ENCODE measurements at regions not wholly inside any gene's neighbourhood (a gene's known extent, or its start where the extent isn't known, plus 50 kb on each side); places are given as distances from the start of the nearest gene placed in this dataset.
"Not testable (repeated sequence)": the region's sequence is repeated elsewhere in the genome, so short reads cannot be mapped to it uniquely, and the experiment has no call there.

DNA sequence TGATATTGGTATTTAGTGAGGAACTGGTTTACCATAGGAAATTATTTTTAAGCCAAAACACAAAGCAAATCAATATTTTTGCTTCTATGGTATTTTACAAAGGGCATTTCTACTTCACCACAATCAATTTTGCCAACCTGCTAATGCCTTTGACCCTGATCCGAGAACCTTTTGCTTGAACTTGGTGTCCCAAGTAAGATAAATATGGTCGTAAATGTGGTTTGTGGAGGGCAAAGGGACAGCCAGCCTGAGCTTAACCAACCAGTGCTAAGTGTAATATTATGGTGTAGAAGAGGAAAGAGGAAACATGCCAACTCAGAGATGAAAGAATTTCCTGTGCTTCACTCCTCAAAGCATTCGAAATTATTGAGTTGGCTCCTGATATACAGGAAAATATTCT lies 148.4 kb downstream of the C3orf38 start:
- DNase-seq, result no peak

DNA sequence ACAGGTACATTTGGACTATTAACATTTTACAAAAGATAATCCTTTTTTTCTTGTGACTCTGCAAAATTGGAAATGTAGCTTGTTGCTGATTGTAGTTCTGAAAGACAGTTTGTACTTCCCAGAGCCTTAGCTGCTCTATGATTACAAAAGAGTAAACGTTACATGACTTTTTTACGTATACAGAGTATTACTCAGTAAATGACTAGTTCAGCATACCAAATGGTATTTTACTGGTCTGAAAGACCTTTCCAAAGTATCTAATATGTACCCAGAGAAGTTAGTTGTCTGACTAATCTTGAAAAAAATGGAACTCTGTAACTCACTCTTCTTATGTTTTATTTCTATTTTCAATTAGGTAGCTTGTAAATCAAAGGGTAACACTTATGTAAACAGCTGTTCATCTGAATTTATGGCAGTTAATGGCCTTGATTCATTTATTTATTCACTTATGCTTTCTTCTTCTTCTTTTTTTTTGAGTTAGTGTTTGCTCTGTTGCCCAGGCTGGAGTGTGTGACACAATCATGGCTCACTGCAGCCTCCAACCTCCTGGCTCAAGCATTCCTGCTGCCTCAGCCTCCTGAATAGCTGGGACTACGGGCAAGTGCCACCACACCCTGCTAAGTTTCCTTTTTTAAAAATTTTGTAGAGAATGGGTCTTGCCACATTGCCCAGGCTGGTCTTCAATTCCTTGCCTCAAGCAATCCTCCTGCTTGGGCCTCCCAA lies 151.7 kb downstream of the C3orf38 start:
- no peak for DNase-seq

DNA sequence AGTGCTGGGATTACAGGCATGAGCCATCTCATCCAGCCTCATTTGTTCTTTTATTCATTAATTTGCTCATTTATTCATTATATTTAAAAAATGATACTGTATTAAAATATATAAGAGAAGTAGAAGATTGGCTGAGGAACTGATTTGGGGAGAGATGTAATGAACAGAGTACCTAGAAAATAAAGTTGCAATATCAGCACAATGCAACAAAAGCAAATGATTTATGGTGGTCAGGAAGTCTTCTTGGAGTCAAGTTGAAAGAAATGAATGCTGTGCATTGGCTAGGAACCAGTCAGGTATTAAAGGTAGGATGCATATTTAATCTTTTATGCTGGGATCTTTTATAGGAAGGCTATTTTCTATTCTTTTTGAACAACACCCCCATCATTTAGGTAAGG lies 152.2 kb downstream of the C3orf38 start:
- DNase-seq, result no peak

DNA sequence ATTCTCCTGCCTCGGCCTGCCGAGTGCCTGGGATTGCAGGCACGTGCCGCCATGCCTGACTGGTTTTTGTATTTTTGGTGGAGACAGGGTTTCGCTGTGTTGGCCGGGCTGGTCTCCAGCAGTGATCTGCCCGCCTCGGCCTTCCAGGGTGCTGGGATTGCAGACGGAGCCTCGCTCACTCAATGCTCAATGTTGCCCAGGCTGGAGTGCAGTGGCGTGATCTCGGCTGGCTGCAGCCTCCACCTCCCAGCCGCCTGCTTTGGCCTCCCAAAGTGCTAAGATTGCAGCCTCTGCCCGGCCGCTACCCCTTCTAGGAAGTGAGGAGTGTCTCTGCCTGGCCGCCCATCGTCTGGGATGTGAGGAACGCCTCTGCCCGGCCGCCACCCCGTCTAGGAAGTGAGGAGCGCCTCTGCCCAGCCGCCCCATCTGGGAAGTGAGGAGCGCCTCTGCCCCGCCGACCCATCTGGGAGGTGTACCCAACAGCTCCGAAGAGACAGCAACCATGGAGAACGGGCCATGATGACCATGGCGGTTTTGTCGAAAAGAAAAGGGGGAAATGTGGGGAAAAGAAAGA lies 153.7 kb downstream of the C3orf38 start:
- DNase-seq, result not testable (repeated sequence)

DNA sequence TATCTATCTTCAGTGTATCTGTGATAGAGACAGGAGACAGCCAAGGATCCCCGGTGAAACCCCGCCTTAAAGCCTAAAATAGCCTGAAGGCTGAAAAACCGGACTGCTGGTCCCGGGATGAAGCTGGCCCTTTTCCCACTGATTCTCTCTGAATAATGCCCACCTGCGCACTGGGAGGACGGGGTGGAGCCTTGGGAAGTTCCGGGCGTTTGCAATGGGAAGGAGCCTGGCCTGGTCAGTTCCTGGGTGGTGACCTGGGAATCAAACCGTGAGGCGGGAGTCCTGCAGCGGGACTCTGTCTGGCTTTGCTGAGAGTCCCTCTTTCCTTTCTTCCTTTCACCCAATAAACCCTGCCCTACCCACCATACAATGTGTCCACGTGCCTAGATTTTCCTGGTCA lies 157.9 kb downstream of the C3orf38 start:
- no peak for DNase-seq

DNA sequence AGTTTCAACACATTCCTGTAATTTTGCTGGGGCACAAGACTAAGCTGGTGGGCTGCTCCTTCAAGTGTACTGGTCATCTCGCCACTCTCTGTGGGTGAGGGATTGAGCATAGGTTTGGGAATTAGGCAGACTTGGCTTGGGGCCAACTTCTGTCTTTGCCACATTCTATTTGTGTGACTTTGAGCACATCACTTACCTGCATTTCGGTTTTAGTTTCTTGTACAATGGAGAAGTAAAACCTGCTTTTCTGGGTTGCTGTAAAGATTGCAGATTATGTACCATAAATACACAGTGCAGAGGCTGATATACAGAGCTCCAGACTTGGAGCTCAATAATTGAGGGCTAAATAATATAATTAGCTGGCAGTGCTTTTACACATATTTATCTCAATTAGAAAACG lies 162.1 kb downstream of the C3orf38 start:
- no peak for DNase-seq

DNA sequence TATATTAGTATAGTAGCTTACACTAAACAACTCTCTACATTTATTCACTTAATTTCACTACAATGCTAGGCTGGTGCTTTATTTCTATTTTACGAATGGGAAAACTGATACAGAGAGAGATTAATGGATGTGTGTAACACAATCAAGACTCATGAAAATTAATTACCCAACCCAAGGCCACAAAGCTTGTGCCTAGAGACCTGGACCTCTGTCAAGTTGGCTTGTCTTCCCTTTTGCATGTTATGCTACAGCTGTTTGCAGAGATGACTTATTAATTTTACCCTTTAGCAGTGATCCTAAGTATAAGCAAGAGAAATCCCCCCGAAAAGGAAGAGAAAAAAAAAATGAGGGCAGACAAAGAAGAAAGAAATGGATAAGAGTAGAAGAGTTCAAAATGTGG lies 162.5 kb downstream of the C3orf38 start:
- no peak for DNase-seq

DNA sequence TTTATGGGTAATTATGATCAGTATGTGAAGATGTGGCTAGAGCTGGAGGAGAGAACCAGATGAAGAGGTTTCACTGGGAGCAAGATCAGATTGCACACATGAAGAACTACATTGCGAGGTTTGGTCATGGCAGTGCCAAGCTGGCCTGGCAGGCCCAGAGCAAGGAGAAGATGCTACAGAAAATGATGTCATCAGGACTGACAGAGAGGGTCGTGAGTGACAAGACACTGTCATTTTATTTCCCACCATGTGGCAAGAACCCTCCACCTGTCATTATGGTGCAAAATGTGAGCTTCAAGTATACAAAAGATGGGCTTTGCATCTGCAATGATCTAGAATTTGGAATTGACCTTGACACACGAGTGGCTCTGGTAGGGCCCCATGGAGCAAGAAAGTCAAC lies 168.3 kb downstream of the C3orf38 start:
- no peak for DNase-seq

DNA sequence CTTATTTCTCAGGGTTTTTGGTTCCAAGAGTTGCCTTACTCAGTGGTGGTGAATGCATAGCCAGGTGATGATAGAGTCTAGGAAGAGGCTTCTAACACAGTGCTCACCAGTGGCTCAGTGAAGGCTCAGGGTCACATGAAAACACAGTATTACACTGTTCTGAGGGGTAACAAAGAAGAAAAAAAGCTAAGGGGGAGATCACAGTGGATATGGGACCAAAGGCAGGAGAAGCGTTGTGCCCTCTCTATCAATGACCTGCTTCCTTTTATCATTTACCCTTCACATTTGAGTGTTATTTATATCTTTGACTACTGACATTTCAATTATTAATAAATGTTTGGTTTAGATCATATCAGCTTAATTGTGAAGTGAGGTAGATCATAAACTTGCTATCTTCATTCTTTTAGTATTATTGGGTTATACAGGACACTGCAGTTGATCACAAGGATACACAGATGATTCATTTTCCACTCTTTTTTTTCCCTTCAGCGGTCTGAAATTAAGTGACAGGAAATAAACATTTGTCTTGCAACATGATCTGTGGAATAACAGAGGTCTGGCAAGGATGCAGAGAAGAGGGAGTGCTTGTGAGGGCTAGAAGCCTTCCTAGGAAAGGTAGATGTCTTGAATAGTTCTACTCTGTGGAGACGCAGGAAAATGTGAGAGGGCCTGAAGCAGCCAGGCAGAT lies 171.7 kb downstream of the C3orf38 start:
- DNase-seq, result no peak

DNA sequence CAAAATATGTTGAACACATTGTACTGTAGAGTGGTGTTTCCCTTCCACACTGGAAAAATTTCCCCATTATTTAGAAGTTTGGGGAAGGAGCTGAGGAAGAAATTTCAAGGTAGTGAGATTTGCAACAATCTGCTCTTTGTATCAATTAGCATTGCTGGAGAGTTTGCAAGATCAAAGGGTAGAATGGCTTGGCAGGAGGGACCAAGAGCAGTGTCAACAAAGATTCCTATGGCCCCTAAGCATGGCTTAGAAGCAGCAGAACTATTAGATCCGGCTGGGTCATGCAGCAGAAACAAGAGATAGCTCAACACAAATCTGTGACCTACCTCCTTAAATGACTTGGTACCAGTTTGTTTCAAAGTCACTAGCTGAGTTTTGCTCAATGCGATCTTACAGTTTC lies 175.0 kb downstream of the C3orf38 start:
- no peak for DNase-seq

DNA sequence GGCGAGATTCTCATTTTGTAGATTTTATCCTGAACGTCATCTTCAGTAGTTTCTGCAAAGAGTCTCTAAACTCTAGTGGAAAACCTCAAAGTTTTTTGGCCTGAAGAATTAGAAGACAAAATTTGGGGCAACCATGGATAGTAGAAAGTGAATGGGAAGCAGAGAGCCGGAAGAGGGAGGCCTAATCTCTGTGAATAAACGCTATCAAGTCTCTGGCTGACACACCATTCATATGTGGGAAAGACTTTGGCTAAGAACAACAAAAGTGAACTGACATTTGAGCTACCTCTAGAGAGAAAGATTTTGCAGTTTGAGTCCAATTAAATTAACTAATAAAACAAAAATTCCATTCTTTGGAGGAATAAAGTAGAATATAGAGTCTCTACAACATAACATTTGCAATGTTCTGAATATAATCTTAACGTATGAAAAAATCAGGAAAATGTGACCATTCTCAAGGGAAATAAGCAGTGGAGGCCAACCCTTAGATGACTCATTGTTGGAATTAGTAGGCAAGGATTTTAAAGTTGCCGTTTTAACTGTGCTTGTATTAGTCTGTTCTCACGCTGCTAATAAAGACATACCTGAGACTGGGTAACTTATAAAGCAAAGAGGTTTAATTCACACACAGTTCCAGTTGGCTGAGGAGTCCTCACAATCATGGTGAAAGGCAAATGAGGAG lies 184.6 kb downstream of the C3orf38 start:
- DNase-seq, result no peak

DNA sequence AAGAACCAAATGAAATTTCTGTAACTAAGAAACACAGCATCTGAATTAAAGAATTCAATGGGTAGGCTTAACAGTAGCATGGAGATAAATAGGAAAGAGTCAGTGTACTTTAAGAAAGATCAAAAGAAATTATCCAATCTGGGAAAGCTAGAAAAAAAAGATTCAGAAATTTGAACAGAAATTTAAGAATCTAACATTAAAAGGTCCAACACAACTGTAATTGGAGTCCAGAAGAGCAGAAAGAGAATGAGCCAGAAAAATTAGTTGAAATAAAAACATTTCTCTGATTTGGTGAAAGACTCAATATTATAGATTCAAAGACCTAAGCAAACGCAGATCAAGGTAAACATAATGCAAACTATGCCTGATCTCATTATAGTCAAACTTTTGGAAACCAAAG lies 187.1 kb downstream of the C3orf38 start:
- no peak for DNase-seq

DNA sequence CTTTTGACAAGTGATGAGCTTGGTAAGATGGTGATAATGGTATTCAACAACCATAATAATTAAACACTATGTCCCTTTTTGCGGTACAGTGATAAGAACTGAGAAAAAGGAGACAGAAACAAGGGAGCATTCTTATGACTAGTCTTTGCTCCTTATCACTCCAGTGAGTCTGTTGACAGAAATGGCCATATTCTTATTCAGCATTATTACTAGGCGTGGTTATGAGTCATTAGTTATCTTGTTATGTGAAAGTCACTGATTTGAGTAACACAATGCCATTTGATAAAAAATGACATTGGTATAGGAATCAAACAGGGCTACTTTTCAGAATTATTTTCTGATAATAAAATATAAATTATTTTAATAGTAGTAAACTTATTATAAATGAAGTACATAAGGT lies 193.5 kb downstream of the C3orf38 start:
- DNase-seq, result no peak

DNA sequence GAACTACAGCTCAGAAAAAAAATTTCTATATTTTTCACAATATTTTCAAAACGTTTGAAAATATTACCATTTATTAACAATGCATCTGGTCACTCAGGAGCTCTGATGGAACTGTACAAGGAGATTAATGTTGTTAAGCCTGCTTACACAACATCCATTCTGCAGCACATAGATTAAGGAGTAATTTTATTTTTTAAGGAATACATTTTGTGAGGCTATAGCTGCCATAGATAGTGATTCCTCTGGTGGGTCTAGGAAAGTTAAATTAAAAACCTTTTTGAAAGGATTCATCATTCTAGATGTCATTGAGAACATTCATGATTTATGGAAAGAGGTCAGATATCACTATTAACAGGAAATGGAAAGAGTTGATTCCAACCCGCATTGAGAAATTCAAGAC lies 196.9 kb downstream of the C3orf38 start:
- no peak for DNase-seq

DNA sequence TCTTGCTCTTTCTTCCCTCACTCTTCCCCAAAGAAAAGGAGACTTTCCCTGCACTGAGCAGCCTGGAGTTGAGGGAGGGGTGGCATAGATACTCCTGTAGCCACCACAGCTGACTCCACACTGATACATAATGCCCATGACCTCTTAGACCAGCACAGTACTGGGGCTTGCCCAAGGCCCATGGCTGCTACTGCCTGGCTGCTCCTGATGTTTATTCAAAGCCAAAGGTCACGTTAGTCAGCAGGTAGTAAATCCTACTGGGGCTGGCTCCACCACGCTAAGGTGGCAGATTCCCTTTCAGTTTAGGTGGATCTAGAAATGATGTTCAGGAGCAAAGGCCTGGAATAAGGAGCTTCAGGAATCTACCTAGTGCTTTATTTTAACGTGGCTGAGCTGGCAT lies 212.7 kb downstream of the C3orf38 start:
- no peak for DNase-seq

DNA sequence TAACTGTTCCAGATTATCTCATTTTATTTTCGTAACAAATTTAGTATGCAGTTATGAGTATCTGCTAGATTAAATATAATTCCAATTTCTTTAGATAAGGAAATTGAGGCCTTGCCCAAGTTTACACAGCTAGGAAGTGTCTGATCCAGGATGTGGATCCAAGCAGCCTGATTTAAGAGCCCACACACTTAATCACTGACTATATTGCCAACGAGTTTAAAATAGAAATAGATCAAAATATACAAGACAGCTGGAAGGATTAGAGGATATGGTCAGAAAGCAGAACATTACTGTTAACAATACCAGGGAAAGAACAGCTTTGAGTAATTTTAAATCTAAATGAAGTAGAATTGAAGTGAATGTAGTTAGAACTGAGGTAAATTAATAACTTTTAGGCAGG lies 215.2 kb downstream of the C3orf38 start:
- DNase-seq, result no peak

DNA sequence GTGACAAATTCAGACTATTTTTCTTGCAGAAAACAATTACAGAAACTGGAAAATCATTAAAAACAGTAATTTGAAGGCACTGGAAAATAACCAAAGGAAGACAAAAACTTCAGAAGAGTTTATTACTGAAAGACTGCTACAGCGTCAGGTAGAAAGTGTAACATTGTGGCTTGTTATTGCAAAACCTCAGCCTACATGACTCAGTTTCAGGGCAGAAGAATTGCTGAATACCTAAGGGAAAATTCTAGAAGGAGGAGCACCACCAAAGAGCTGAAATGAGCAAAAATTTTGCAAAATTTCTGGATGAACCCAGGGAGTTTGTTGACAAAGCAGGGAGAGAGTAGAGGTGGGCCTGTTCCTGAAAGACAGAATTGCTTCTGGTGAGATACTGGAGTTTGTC lies 219.6 kb downstream of the C3orf38 start:
- DNase-seq, result no peak

DNA sequence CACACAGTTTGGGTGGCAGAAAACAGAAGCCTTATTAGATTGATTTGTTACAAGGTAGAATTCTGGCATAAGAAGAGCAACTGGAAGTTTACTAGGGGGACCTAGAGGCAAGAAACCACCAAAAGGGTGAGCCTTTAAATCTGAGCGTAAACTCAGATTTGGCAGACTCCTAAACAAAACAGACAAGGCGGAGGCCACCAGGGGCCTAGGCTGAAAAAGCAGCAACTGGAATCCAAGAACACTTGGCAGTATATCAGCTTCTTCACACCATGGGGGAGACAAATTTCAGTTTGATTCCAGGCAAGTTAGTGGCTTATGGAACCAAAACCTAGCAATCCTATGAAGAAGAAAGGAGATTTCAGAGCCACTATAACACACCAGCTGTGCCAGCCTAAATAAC lies 220.0 kb downstream of the C3orf38 start:
- DNase-seq, result no peak

DNA sequence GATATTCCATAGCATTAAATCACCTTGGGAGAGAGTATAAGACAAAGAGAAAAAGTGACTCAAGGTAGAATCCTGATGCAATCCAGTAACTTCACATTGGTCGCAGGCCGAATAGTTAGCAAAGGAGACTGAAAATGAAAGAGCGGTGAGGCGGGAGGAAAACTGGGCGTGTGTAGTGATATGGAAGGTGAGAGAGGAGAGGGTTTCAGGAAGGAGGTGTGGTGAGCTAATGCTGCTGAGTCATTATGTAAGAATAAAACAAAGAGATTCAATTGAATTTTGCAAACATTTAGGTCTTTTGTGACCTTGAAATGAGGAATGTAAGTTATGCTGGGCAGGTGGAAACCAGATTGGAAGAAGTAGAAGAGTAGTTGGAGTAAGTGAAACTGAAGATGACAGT lies 235.3 kb downstream of the C3orf38 start:
- no peak for DNase-seq

DNA sequence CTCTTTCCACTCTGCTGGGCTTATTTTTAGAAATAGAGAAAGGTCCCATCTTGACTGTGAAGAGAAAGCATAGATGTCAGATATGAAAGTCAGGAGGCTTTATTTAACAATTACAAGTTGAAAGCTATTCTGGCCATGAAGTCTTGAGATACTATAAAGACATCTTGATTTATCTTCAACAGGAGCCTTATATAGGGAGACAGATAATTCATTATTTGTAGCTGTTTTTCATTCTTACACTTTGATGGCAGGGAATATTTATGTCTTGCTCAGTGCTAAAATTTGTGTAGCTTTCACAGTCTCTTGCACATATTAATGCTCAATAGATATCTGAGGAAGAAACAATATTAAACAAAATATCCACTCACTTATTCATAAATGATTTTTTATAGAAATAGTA lies 248.8 kb downstream of the C3orf38 start:
- no peak for DNase-seq

DNA sequence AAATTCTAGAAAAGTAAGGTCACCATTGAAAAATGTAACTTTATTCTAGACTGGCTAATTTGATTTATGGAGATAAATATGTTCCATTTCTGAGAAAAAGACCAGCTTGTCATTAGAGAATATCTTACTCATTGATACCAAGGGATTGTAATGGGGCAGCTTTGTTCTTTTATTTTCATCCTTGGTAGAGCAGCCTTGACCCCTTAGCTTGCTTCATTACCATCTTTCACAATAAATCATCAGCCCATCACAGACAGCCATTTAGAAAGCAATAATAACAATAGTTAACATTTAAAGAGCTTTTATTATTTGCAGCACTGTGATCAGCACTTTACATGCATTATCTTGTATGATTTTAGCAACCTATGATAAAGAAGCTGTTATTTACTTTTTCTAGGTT lies 253.6 kb downstream of the C3orf38 start:
- no peak for DNase-seq

DNA sequence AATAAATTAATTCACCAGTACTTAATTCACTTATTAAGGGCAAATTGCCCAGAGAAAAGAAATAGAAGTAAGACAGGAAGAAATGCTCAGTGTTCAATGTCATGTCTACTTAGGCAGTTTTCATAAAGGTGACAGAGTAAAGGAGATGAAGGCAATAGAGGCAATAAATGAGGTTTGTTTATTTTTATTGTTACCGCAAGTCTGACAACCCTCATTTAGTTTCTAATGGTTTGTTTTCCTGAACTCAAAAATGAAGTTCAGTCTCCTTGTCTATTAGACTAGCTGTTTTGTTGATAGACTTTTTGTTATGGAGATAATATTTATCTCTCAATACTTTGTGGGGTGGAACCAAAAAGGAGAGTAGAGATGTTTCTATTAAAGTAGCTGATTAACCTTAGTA lies 258.3 kb downstream of the C3orf38 start:
- no peak for DNase-seq

DNA sequence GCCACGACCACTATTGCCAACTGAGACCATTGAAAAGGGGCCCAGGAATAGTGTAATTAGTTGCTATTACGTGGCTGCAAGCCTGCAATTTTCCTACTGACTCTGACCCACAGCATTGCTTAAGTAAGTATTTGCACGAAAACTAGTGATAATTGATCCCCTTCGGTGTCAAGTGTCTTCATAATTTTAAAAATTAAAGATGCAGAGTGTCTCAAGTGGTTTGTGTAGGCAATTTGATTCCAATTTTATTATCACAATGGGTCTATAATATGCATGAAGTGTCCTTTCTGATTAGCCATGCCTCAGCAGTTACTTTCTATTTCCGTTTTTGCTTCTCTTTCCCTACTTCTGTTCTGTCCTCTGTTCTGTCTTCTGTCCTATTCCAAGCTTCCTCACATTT lies 259.2 kb downstream of the C3orf38 start:
- no peak for DNase-seq

DNA sequence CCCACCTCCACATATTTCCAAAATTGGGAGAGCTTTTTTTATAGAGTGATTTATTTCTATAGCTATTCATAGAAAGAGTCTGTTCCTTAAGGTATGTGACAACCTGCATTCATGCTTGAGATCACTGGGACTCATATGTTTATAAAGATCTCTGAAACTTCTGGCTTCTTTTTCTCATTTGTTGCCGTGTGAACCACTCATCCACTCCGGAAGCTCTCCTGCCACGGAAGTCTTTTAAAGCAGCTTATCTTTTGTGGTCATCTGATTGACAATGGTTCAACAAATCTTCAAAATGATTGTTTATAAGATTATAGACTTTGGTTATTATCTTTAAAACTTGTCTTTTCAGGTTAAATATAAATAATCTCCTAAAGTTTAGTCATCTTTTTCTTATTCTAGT lies 260.5 kb downstream of the C3orf38 start:
- DNase-seq, result no peak

Measured in CD4-positive, alpha-beta T cell treated with Interleukin-15 for 1 hour (primary cell).